ENCODE measurements at regions not wholly inside any gene's neighbourhood (a gene's known extent, or its start where the extent isn't known, plus 50 kb on each side); places are given as distances from the start of the nearest gene placed in this dataset.

- TF ChIP-seq MAX (IDR thresholded peaks at IDR 0.05) (no peak), RAD21 (IDR thresholded peaks at IDR 0.05; ENCODE audit: low read depth) (no peak), FOXM1 (IDR thresholded peaks at IDR 0.05; ENCODE audit: borderline replicate concordance, low read depth) (no peak), EP300 (IDR thresholded peaks at IDR 0.05; ENCODE audit: borderline replicate concordance) (no peak), EGR1 (IDR thresholded peaks at IDR 0.05) (no peak), TEAD4 (IDR thresholded peaks at IDR 0.05) (no peak), TAF1 (IDR thresholded peaks at IDR 0.05; ENCODE audit: low read depth) (no peak), YY1 (IDR thresholded peaks at IDR 0.05; ENCODE audit: low read depth) (no peak), REST (IDR thresholded peaks at IDR 0.05; ENCODE audit: low read depth) (no peak), CREB1 (IDR thresholded peaks at IDR 0.05; ENCODE audit: low read depth) (no peak), USF1 (IDR thresholded peaks at IDR 0.05) (no peak), CEBPB (IDR thresholded peaks at IDR 0.05) (no peak)
These were observed 74.2 kb downstream of the HAPSTR1 start for GRCh38 chr16:9165681-9166080.

Measured in Ishikawa (cell line).